ENCODE measurements at regions not wholly inside any gene's neighbourhood (a gene's known extent, or its start where the extent isn't known, plus 50 kb on each side); places are given as distances from the start of the nearest gene placed in this dataset.
"Not testable (repeated sequence)": the region's sequence is repeated elsewhere in the genome, so short reads cannot be mapped to it uniquely, and the experiment has no call there.

- no peak for DNase-seq
Observed at GRCh38 chr12:59517522-59517921, 78.3 kb upstream of the SLC16A7 start.

- no peak for DNase-seq
Observed at GRCh38 chr12:59500915-59501314, 94.9 kb upstream of the SLC16A7 start.

GRCh38 chr12:59500335-59500734 is 95.5 kb upstream of the SLC16A7 start:
- no peak for DNase-seq

- DNase-seq = no peak
Observed at GRCh38 chr12:59499774-59500173, 96.1 kb upstream of the SLC16A7 start.

DNA sequence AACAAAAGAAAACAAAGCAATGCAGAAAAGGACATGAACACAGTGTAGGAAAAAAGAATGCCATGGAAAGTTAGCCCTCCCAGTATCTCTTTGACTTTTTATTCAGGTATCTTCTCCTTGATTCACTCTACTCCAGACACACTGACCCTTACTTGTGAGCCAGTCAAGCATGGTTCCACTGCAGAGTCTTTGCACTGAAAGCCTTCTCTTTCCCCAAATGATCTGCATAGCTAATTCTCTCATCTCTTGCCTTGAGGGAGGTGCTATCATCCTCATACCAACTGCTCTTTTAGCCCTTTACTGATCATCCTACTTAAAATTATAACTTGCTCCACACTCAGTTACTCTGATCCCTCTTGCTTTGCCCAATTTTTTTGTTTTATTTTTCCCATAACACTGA is 101.2 kb upstream of the SLC16A7 start:
- no peak for DNase-seq

DNA sequence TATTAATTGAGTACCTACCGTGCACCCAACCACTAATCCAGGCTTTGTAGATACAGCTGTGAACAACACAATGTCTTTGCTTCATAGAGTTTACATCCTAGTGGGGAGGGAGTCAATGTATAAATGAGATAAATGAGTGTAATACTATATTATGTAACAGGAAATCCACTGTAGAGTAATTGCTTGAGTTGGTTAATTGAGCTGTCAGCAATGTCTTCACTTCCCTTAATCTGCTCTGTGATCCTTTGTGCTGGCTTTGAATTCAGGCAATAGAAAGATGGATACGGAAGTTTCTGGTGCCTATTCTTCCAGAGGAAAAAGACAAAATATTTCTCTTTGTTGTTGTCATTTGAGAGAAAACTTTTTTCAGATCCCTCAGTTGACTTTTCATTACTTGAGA is 104.0 kb upstream of the SLC16A7 start:
- no peak for DNase-seq

DNA sequence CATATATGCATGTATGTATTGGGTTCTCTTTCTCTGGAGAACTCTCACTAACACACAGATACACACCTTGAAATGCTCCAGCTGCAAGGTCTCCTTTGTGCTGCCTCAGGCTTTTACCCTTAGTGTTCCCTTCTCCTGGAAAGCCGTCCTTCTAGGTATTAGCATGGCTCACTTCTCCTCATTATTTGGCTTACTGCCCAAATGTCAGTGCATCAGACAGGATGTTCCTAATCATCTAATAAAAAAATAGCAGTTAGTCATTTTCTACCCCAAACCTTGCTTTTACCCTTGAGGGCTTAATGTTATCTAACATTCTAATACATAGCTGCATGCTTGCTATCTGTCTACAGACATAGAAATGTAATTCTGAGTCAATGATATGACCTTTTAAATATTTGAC is 109.0 kb upstream of the SLC16A7 start:
- DNase-seq = no peak

- DNase-seq = no peak
Observed at GRCh38 chr12:59484575-59484974, 111.3 kb upstream of the SLC16A7 start.

- not testable (repeated sequence) for DNase-seq
Observed at GRCh38 chr12:59474236-59474635, 121.6 kb upstream of the SLC16A7 start.

DNA sequence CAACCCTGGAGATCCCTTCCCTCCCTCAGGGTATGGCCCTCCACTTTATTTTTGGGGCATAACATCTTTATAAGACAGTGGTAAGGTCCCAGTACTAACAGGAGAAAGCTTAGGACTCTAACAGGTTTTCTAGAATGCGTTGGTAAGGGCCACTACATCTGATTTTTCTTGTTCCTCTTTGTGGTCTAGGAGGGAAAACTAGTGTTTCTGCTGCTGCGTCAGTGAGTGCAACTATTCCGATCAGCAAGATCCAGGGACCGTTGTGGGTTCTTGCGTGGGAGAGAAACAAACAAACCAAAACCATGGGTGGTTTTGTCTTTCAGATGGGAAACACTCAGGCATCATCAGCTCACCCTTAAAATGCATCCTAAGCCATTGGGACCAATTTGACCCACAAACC is 123.6 kb upstream of the SLC16A7 start:
- no peak for DNase-seq

DNA sequence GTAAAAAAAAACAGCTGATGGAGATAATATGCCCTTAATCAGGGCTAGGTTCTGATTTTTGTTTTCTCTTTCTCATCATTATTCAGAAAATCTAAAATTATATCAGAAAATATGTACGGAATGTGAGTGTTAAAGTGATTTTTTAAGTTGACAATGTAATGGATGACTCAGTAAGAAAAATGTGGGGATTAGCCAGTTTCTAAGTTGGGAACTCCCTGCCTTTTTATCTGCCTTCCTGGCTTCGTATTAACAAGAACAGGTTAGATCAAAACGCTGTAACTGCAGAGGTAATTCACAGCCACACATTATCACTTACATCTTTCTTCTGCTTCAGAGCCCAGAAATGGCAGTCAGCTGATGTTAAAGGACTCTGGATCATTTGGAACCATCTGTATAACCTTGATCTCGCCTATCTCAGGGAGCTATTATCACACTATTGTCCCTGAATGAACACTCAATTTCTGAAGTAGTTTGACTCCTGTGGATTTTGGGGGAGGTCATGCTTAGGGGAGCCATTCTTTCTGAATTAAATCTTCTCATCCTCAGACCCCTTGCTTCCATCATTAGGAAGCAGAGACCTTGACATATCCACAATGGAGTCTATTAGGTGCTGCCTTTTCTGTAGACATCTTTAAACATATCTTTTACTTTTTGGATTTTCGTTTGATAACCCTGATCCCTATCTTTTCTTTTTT is 135.7 kb upstream of the SLC16A7 start:
- no peak for DNase-seq

- no peak for DNase-seq
Observed at GRCh38 chr12:59453475-59453874, 142.4 kb upstream of the SLC16A7 start.

GRCh38 chr12:59452746-59453145 is 143.1 kb upstream of the SLC16A7 start:
- DNase-seq = no peak

- DNase-seq = no peak
Observed at GRCh38 chr12:59452259-59452658, 143.6 kb upstream of the SLC16A7 start.

GRCh38 chr12:59446116-59446515 is 149.7 kb upstream of the SLC16A7 start:
- DNase-seq = no peak

- DNase-seq = no peak
Observed at GRCh38 chr12:59444932-59445331, 150.9 kb upstream of the SLC16A7 start.

- no peak for DNase-seq
Observed at GRCh38 chr12:59432057-59432456, 163.8 kb upstream of the SLC16A7 start.

GRCh38 chr12:59431266-59431665 is 164.6 kb upstream of the SLC16A7 start:
- DNase-seq = no peak

- DNase-seq = no peak
Observed at GRCh38 chr12:59429766-59430165, 166.1 kb upstream of the SLC16A7 start.

DNA sequence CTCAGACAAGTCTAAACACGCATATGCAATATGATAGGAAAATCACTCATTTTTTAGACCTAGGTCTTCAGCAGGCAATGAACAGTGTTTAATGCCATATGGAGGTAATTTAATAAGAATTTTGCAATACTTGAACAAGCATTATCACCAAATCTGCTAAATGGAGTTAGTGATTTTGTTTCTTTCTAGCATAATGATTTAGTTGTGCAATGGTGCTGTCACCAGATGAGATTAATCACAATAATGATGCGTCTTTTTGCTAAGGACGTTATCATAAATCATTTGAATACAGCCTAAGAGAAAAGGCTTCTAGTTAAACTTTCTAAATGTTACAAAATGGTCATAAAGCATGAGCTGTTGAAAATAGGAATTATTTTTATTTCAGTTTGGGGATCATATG is 170.0 kb upstream of the SLC16A7 start:
- DNase-seq = no peak

DNA sequence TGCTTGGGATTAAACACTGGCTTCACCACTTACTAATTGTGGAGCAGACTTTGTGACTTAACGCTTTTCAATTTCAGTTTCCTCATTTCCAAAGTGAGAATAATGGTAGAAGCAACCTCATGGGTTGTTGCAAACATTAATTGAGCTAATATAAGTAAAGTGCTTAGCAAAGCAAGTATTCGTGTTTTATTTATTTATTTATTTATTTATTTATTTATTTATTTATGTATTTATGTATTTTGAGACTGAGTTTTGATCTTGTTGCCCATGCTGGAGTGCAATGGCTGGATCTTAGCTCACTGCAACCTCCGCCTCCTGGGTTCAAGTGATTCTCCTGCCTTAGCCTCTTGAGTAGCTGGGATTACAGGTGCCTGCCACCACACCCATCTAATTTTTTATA is 171.2 kb upstream of the SLC16A7 start:
- DNase-seq = not testable (repeated sequence)

DNA sequence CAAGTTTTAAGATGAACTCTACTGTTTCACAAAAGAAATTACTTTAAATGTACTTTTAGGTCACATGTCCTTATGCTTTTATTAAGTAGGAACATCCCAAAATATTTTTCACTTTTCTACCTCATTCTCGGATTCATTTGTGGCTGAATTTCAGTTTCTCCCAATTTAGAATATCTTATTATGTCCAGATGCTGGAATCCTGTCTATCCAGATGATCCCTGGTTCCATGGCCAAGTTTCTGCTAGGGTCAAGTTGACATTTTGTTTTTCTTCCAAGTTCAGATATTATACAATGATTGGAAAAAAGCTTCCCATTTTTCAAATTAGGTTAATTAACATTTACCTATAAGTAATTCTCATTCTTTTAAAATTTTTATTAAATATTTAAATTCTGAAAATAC is 181.8 kb upstream of the SLC16A7 start:
- no peak for DNase-seq

DNA sequence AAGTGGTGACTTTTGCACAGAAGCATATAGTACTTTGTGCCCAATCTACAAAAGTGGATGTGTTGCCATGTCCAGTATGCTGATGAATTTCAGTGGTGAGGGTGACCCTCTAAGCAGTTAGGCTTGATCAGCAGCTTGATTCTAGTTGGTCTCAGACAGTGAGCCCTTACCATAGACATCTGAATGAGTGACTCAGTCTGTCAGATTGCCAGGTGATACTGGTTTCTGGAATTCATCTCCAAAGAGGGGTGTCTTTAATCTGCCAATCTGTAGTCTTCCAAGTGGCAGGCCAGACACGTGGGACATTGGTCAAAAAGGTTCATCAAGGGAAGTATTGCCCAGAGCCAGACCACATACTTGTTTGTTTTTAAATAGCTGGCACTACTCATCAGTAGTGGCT is 187.4 kb upstream of the SLC16A7 start:
- DNase-seq = no peak

- no peak for DNase-seq
Observed at GRCh38 chr12:59407799-59408198, 188.0 kb upstream of the SLC16A7 start.

GRCh38 chr12:59405992-59406391 is 189.8 kb upstream of the SLC16A7 start:
- DNase-seq = no peak

Data from stimulated activated CD4-positive, alpha-beta T cell treated with anti-CD3 and anti-CD28 coated beads, Interleukin-4, amount 100 ng/mL, for 4 hours (primary cell).